Common myeloid progenitor, CD34-positive (primary cell): ENCODE measurements at regions not wholly inside any gene's neighbourhood (a gene's known extent, or its start where the extent isn't known, plus 50 kb on each side); places are given as distances from the start of the nearest gene placed in this dataset.
"Not testable (repeated sequence)": the region's sequence is repeated elsewhere in the genome, so short reads cannot be mapped to it uniquely, and the experiment has no call there.

ENCODE experiments used
- CTCF ChIA-PET: fragments of 350-600 bp; sonication (Branson Sonifier 250); formaldehyde crosslinking; loops from one replicate; lab custom pipeline; 2021; ENCODE audit warnings: antibody characterized with exemption; lab: Charles Lee
- POLR2A ChIA-PET: fragments of 350-600 bp; sonication (Branson Sonifier 250); formaldehyde crosslinking; loops from one replicate; lab custom pipeline; 2021; ENCODE audit warnings: antibody characterized with exemption; lab: Charles Lee
- DNase-seq, 3 donors: peaks; one replicate each; pipeline versions ENCODE4 v3.0.0 to v3.0.0-alpha.2; 2013
- H3K27ac ChIP-seq, 2 experiments: 1 replicate in 1 of 2; 2 replicates in 1 of 2; pipeline ENCODE4 v1.7.0; 2013; ENCODE audit warnings: inconsistent platforms in 2 of 2, low read length in 2 of 2, mild to moderate bottlenecking in 2 of 2, low read depth in 1 of 2, moderate library complexity in 1 of 2; ENCODE audit not compliant: severe bottlenecking in 2 of 2, insufficient read depth in 1 of 2, poor library complexity in 1 of 2
- H3K27me3 ChIP-seq, 5 experiments: replicated peaks in 2 of 5; 1 replicate in 3 of 5; 2 replicates in 2 of 5; pipeline versions ENCODE4 v1.6.1 to v1.7.0; 2013; ENCODE audit warnings: low read length in 4 of 5, mild to moderate bottlenecking in 2 of 5, moderate library complexity in 2 of 5, inconsistent platforms in 1 of 5; ENCODE audit not compliant: insufficient read depth in 5 of 5, control insufficient read depth in 4 of 5
- H3K36me3 ChIP-seq, 4 experiments: 1 replicate in 2 of 4; 2 replicates in 2 of 4; pipeline versions ENCODE4 v1.6.1 to v1.7.0; 2013; ENCODE audit warnings: low read length in 3 of 4, control low read depth in 1 of 4, mild to moderate bottlenecking in 1 of 4; ENCODE audit not compliant: control insufficient read depth in 4 of 4, insufficient read depth in 4 of 4
- H3K4me1 ChIP-seq, 4 experiments: 1 replicate in 3 of 4; 2 replicates in 1 of 4; pipeline versions ENCODE4 v1.6.1 to v1.7.1; 2013; ENCODE audit warnings: low read length in 3 of 4, mild to moderate bottlenecking in 3 of 4, control low read depth in 1 of 4, inconsistent platforms in 1 of 4, moderate library complexity in 1 of 4; ENCODE audit not compliant: control insufficient read depth in 4 of 4, insufficient read depth in 4 of 4; ENCODE audit errors: control extremely low read depth in 1 of 4
- H3K4me3 ChIP-seq, 7 experiments: 1 replicate in 4 of 7; 2 replicates in 3 of 7; pipeline versions ENCODE4 v1.5.1 to v1.7.0; 2013; ENCODE audit warnings: mild to moderate bottlenecking in 7 of 7, low read length in 6 of 7, moderate library complexity in 6 of 7, inconsistent platforms in 2 of 7, low read depth in 2 of 7, control low read depth in 1 of 7; ENCODE audit not compliant: insufficient read depth in 4 of 7, control insufficient read depth in 1 of 7; ENCODE audit errors: extremely low read depth in 1 of 7
- H3K9me3 ChIP-seq, 5 experiments: 1 replicate in 4 of 5; 2 replicates in 1 of 5; pipeline versions ENCODE4 v1.6.1 to v1.7.1; 2013; ENCODE audit warnings: low read length in 4 of 5, mild to moderate bottlenecking in 2 of 5, inconsistent platforms in 1 of 5, low read depth in 1 of 5, moderate library complexity in 1 of 5; ENCODE audit not compliant: control insufficient read depth in 4 of 5, insufficient read depth in 2 of 5; ENCODE audit errors: control extremely low read depth in 1 of 5
- WGBS: methylation state at CpG from one replicate; pipeline ENCODE4 v1.1.5; 2013; ENCODE audit not compliant: insufficient coverage; 5-methylcytosine and 5-hydroxymethylcytosine counted together

DNA sequence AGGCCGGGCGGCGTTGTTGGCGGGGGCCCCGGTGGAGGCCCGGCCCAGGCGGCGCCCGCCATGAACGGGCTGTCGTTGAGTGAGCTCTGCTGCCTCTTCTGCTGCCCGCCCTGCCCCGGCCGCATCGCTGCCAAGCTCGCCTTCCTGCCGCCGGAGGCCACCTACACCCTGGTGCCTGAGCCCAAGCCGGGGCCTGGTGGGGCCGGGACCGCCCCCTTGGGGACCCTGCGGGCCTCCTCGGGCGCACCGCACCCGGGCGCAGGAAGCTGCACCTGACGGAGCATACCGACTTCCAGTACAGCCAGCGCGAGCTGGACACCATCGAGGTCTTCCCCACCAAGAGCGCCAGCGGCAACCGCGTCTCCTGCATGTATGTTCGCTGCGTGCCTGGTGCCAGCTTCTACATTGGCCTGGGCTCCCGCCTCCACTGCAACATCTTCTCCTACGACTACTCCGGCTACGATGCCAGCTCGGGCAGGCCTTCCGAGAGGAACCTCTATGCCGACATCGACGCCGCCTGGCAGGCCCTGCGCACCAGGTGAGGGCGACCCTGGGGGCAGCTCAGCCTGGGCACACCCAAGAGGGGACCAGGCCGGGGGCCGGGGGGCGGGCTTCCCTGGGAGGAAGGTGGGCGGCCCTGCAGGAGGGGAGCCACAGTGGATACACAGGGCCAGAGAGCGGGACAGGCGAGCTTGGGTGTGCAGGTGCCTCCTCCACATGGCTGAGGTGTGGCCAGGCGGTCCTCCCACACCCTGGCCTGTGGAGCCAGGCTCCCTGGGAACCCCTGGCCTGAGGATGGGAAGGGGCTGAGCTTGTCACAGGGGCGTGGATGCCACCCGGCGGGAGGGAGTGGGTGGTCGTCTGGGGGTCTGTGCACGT is 201.6 kb downstream of the USP22 start:
- not testable (repeated sequence) for H3K27me3 ChIP-seq, H3K27ac ChIP-seq, H3K9me3 ChIP-seq, H3K4me1 ChIP-seq, H3K36me3 ChIP-seq
- WGBS = 24% methylated on average over 25 of the region's 62 CpGs
- CTCF ChIA-PET = interaction anchor here (0.9 kb wide), 1 partner anchor 12 kb away, joined by 3 read pairs; no protein-coding TSS in a partner anchor
- peak; percentile 21 to 64 (median 26) for DNase-seq
- POLR2A ChIA-PET = interaction anchor here (0.6 kb wide), 1 partner anchor 11 kb away, joined by 3 read pairs; no protein-coding TSS in a partner anchor
- H3K4me3 ChIP-seq = peak overlapping the region in 4 of 7 experiments; percentile 25 to 70 (median 46)

GRCh38 chr17:20842012-20842411 is 200.8 kb downstream of the USP22 start:
- H3K27me3 ChIP-seq, H3K9me3 ChIP-seq, H3K4me1 ChIP-seq, DNase-seq, H3K4me3 ChIP-seq, CTCF ChIA-PET, H3K36me3 ChIP-seq, H3K27ac ChIP-seq: not testable (repeated sequence)
- POLR2A ChIA-PET = interaction anchor here (0.6 kb wide), 1 partner anchor 10 kb away, joined by 3 read pairs; no protein-coding TSS in a partner anchor
- 67% methylated on average over 1 of the region's 14 CpGs for WGBS

DNA sequence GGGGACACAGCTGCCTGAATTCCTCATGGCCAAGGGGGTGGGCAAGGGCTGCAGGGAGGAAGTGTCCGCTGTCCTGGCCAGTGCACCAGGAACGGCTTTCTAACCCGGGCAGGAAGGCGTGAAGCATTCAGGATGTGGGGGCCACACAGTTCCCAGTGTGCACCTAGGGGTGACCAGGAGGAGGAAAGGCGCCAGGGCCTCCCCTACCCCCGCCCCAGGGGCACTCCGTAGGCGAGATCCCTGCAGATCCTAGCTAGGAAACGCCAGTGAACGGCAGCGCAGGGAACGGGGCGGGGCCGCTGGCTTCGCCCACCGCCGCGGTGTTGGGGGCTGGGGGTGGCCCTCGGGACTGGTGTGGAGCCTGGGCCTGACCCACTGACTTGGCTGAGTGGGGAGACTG is 199.6 kb downstream of the USP22 start:
- CTCF ChIA-PET, H3K36me3 ChIP-seq, H3K27me3 ChIP-seq, POLR2A ChIA-PET, H3K9me3 ChIP-seq, DNase-seq, H3K27ac ChIP-seq, H3K4me1 ChIP-seq: not testable (repeated sequence)
- peak overlapping the region in 1 of 7 experiments; percentile 45 for H3K4me3 ChIP-seq
- WGBS = 40% methylated on average over 8 of the region's 19 CpGs

- POLR2A ChIA-PET, H3K9me3 ChIP-seq, H3K36me3 ChIP-seq, H3K27me3 ChIP-seq, H3K27ac ChIP-seq, H3K4me1 ChIP-seq: not testable (repeated sequence)
- peak; percentile 39 to 68 (median 46) for DNase-seq
- H3K4me3 ChIP-seq = peak overlapping the region in 2 of 7 experiments; percentile 11 to 63
- CTCF ChIA-PET = interaction anchor here (0.6 kb wide), 1 partner anchor 221 kb away, joined by 4 read pairs; no protein-coding TSS in a partner anchor
- 5% methylated on average over 20 of the region's 74 CpGs for WGBS
These were observed 198.8 kb downstream of the USP22 start for GRCh38 chr17:20843799-20844553.

DNA sequence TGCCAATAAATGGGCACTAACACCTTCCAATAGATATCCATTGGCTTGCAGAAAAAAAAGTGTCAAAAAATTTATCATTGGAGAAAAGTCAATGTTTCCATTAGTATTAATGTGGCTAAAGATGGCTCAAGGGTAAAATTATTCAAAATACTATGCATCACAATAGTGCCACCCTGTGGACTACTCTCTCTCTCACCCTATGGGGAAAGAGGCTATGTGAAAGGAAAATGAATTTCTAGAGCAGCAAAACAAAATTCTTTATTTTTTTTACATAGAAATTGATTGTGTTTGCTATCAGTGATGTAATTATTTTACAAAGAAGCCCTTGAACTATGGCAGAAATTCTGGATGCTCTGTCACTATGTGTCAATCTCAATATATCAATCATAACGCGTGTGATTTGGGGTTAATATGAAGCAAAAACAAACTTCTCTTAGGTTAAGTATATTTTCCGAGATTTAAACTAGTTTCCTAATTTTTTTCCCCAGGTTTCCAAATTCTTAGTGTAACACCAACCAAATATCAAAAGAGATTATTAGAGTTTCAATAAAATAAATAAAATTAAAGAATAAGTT is 193.9 kb downstream of the USP22 start:
- peak; percentile 1 to 27 (median 22) for DNase-seq
- Histone ChIP-seq H3K27me3 (peaks cover 0 to 20% (median 19%) of the 10 kb centered on the region in 5 experiments), H3K4me1 (peaks cover 0 to 15% (median 9%) of the 10 kb centered on the region in 4 experiments)
- H3K27ac ChIP-seq, POLR2A ChIA-PET, CTCF ChIA-PET, H3K9me3 ChIP-seq, H3K36me3 ChIP-seq, H3K4me3 ChIP-seq: not testable (repeated sequence)
- no CpG with 5 or more reads among the region's 3 CpGs for WGBS

GRCh38 chr17:20851591-20852238 is 191.1 kb downstream of the USP22 start:
- H3K9me3 ChIP-seq, H3K36me3 ChIP-seq, H3K27ac ChIP-seq: not testable (repeated sequence)
- peak; percentile 2 to 53 (median 32) for DNase-seq
- Histone ChIP-seq H3K4me1 (peaks cover 0 to 15% (median 9%) of the 10 kb centered on the region in 4 experiments), H3K27me3 (peaks cover 0 to 23% (median 15%) of the 10 kb centered on the region in 5 experiments), H3K4me3 (peak overlapping the region in 5 of 7 experiments; percentile 43 to 85 (median 64))
- 23% methylated on average over 8 of the region's 21 CpGs for WGBS
- ChIA-PET POLR2A (interaction anchor here (0.9 kb wide), 1 partner anchor 10 kb away, joined by 3 read pairs; no protein-coding TSS in a partner anchor), CTCF (interaction anchor here (1.0 kb wide), 1 partner anchor 51 kb away, joined by 3 read pairs; no protein-coding TSS in a partner anchor)
